Choroid plexus epithelial cell (primary cell): ENCODE measurements at regions not wholly inside any gene's neighbourhood (a gene's known extent, or its start where the extent isn't known, plus 50 kb on each side); places are given as distances from the start of the nearest gene placed in this dataset.

Source experiments
- DNase-seq: peaks from one replicate; pipeline ENCODE4 v3.0.0-alpha.2; 2010; ENCODE audit warnings: low read depth
- H3K4me3 ChIP-seq: 2 replicates; pipeline ENCODE4 v1.5.1; 2011; ENCODE audit warnings: low read depth, mild to moderate bottlenecking, control low read depth, low read length, moderate library complexity
- TF ChIP-seq, protein P1 (sequence below): conservative IDR thresholded peaks from 2 replicates; pipeline ENCODE4 v1.5.1; 2011; ENCODE audit warnings: low read depth, mild to moderate bottlenecking, control low read depth, inconsistent platforms, low read length, moderate library complexity

DNA sequence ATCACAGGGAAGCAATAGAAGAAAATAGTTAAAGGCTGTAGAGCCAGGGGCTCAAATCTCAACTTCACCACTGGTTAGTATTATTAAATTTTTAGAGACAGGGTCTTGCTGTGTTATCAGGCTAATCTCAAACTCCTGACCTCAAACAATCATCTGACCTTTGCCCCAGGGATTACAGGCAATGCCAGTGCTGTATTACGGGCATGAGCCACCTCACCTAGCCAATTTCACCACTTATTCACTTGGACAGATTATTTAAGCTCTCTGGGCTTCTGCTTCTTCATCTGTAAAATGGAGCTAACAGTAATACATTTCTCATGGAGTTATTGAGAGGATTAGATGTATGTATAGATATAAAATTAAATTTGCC is 155.9 kb upstream of the KLF4 start:
- DNase-seq: no peak
- H3K4me3 ChIP-seq: no peak overlapping the region
- TF ChIP-seq, protein P1, sequence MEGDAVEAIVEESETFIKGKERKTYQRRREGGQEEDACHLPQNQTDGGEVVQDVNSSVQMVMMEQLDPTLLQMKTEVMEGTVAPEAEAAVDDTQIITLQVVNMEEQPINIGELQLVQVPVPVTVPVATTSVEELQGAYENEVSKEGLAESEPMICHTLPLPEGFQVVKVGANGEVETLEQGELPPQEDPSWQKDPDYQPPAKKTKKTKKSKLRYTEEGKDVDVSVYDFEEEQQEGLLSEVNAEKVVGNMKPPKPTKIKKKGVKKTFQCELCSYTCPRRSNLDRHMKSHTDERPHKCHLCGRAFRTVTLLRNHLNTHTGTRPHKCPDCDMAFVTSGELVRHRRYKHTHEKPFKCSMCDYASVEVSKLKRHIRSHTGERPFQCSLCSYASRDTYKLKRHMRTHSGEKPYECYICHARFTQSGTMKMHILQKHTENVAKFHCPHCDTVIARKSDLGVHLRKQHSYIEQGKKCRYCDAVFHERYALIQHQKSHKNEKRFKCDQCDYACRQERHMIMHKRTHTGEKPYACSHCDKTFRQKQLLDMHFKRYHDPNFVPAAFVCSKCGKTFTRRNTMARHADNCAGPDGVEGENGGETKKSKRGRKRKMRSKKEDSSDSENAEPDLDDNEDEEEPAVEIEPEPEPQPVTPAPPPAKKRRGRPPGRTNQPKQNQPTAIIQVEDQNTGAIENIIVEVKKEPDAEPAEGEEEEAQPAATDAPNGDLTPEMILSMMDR: no peak

DNA sequence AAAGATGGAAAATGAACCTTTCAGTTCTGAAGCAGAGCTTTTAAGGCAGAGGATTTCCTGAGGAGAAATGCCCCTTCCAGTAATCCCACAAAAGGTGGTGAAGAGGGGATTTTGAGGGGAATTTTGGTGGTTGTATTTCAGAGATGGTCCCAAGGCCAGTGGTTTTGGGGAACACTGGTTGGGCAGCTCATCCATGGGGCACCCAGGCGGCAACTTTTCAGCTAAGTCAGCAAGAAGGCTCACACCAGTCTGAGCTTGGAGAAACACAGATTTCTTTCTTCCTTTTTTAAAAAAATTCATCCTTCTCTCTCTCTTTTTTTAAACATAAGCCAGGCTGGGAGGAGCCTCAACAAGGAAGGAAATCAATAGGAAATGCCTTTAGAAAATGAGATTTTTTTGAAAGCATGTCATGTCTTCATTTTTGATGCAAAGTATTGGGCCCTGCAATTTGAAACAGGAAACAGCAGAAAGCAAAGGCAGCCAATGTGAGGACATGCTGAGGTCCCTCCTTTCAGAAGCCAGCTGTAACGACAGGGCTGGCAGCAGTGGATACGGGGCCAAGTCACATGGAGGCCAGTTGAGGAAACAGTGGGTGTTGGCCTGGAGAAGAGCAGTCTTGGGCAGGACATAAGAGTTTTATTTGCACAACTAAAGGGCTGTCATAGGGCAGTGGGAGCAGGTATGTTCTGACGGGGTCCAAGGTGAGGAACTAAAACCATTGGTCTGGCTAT is 155.3 kb upstream of the KLF4 start:
- TF ChIP-seq, protein P1: no peak
- no peak for DNase-seq
- H3K4me3 ChIP-seq: no peak overlapping the region

DNA sequence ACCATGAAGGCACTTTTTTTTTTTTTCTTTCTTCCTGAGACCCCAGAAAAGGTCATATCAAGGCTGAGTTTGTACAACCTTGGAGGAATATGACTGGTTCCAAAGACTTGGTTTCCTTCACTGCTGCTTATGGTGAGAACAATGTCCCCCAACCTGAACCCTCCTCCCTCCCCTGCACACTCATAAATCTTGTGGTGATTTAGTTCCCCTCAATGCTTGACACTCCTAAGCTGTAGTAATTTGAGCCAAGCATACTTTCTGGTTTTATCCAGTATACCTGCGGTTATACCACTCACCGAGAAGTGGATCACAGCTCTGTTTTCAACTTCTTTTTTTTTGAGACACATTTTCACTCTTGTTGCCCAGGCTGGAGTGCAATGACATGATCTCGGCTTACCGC is 149.9 kb upstream of the KLF4 start:
- DNase-seq: no peak
- TF ChIP-seq, protein P1: no peak

DNA sequence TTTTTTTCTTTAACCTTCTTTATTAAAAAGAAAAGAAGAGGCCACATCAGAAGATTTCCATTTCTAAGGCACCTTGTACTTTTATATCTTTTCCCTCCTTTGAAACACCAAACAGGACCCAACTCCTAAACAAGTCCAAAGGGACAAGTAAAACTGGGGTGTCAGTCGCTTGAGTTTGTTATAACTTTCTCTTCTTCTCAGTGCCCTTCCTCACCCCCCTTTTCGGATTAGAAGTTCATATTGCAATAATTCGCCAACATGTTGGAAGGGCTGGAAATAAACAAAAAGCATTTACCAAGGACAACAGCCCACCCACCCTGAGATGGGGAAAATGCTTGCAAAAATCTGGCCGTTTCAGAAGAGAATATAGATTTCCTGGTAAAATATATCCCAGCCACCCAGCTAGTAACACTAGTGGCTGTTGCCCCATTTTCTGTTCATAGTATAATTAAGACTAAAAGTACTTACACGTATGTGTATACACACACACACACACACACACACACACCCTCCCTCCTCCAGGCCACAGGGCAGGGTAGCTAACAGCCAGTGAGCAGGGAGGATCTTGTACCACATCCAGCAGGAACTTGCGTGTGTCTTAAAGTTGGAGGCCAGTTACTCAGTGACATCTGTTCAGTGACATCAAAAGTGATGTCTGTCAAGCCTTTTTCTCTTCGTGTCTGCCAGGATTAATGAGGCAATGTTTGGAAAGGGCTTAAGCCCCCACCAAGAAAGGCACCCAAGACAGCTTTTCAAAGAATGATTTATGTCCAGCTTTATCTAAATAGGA is 149.1 kb upstream of the KLF4 start:
- TF ChIP-seq, protein P1: no peak
- H3K4me3 ChIP-seq: peak overlapping the region; percentile 61
- peak; percentile 62 for DNase-seq

More for the DNA sequence above, 149.9 kb upstream of the KLF4 start:
- H3K4me3 ChIP-seq: no peak overlapping the region

DNA sequence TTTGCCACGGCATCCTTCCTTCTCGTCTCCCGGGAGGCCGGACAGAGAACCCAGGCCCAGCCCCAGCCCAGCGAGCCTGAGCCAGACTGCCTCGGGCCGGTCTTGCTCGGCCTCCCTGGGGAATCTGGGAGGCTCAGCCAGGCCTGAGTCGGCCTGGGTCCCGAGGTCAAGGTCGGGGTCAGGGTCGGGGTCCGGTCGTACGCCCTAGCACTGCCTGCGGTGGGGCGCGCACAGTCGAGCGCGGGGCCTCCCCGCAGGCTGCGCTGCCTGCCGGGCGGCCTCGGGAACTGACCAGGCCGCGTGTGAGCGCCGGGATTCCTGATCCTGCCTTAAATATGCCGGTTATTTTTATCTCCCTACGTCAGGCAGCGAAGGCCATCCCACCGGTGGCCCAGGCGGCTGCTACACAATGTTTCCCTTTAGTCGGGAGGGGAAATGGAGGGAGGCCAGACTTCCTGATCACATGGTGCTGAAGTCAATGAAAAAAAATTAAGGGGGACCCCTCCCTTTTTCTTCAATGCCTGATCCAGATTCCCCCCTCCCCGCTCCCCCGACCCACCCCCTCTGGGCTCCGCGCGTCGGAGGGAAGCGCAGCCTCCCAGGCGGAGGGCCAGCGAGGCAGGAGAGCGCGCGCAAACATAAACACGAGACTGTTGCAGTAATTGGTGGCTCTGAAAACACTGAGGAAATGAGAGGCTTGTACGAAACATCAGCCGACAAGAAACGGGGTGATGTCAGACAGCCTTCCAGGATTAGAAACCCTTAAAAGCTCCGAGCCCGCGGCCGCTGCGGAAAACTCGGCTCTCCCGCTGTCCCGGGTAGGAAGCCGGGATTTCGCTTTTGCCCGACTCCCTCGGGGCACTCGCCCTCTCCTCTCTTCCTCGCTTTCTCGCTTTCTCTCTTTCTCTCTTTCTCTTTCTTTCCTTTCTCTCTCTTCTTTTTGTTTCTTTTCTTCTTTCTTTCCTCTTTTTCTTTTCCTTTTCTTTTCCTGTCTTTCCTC is 148.2 kb upstream of the KLF4 start:
- peak overlapping the region; percentile 61 for H3K4me3 ChIP-seq
- TF ChIP-seq, protein P1: no peak
- DNase-seq: peak; percentile 99

DNA sequence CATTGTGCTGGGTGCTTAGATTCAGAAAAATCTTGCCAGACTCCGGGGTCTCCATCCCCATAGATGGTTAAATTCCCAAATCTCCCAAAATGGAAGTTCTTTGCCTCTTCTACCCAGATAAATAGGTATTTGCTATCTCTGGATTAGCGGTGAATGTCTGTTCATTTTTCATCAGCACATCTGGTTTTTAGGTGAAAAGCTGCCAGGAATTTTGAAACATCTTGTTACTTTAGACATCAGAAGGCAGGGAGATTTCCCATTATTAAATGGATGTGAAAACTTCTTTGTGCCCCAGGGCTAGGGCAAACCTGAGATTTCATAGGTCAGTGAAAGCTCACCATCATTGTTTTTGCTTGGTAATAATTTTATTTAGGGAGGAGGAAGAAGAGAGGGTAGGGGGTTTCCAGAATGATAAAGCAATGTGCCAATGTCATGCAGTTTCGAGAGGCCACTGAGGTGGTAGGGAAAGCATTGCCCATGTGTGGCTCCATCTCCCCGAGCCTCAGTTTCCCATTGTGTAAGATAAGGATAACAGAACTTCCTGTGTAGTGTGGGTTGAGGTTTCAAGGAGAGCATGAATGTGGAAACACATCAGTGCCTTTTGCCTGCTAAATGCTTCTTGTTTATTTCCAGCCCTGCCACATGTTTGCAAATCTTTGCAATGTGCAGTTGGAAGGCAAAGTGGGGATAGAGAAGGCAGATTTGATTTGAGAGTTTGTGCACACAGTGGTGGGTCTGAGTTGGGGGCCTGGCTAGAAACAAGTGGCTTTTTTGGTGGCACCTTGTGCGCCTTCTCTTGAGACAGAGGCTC is 147.2 kb upstream of the KLF4 start:
- DNase-seq: peak; percentile 52
- TF ChIP-seq, protein P1: no peak
- no peak overlapping the region for H3K4me3 ChIP-seq
